ENCODE measurements at regions not wholly inside any gene's neighbourhood (a gene's known extent, or its start where the extent isn't known, plus 50 kb on each side); places are given as distances from the start of the nearest gene placed in this dataset.

DNA sequence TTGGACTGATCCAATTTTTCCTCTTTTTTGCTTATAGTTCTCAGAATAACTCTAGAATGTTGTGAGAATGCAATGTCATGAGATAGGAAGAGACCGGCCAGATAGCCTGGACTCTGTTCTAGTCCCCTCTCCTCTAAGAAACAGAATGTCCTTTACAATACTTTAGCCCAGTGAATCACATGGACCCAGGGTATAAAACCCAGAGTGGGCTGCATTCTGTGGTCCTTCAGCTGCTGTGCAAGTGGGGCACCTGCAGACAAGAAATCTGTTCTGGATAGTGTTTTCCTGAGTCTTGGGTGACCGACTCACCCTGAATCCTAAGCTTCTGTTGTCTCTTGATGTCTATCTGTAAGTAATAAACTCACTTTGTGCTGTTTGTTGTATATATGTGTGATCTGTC is 368.6 kb upstream of the DPH6 start:
- TF ChIP-seq, protein P1, sequence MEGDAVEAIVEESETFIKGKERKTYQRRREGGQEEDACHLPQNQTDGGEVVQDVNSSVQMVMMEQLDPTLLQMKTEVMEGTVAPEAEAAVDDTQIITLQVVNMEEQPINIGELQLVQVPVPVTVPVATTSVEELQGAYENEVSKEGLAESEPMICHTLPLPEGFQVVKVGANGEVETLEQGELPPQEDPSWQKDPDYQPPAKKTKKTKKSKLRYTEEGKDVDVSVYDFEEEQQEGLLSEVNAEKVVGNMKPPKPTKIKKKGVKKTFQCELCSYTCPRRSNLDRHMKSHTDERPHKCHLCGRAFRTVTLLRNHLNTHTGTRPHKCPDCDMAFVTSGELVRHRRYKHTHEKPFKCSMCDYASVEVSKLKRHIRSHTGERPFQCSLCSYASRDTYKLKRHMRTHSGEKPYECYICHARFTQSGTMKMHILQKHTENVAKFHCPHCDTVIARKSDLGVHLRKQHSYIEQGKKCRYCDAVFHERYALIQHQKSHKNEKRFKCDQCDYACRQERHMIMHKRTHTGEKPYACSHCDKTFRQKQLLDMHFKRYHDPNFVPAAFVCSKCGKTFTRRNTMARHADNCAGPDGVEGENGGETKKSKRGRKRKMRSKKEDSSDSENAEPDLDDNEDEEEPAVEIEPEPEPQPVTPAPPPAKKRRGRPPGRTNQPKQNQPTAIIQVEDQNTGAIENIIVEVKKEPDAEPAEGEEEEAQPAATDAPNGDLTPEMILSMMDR (IDR thresholded peaks at IDR 0.05): no peak
- no peak for TF ChIP-seq POLR2A (IDR thresholded peaks at IDR 0.05)

All from vagina (tissue), 2 donors.